ENCODE measurements at regions not wholly inside any gene's neighbourhood (a gene's known extent, or its start where the extent isn't known, plus 50 kb on each side); places are given as distances from the start of the nearest gene placed in this dataset.

DNA sequence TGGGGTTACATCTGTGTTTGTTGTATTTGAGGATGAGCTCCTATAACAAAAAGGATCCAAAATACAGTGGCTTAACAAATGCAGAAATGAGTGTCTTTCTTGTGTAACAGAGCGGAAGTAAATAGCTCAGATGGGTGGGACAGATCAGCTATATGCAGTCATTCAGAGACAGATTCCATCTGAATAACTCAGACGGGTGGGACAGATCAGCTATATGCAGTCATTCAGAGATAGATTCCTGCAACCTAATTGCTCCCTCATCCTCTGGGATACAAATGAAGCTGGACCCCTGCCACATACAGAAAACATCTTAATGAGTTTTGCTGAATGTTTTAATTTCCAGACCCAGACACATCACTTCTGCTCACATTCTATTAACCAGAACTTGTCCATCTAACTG lies 332.3 kb downstream of the BCKDHB start:
- DNase-seq (ENCODE audit: low spot score in 2 of 2) = no peak
- Histone ChIP-seq H3K4me1 (peaks cover 0 to 2% of the 10 kb centered on the region in 2 donors), H3K27ac (no peak overlapping the region), H3K27me3 (no peaks in the 10 kb centered on the region), H3K36me3 (no peaks in the 10 kb centered on the region), H3K9me3 (no peaks in the 10 kb centered on the region), H3K4me3 (no peak overlapping the region)
- intact Hi-C loops (cut with DNase I) = no loop called here
- TF ChIP-seq, protein P1, sequence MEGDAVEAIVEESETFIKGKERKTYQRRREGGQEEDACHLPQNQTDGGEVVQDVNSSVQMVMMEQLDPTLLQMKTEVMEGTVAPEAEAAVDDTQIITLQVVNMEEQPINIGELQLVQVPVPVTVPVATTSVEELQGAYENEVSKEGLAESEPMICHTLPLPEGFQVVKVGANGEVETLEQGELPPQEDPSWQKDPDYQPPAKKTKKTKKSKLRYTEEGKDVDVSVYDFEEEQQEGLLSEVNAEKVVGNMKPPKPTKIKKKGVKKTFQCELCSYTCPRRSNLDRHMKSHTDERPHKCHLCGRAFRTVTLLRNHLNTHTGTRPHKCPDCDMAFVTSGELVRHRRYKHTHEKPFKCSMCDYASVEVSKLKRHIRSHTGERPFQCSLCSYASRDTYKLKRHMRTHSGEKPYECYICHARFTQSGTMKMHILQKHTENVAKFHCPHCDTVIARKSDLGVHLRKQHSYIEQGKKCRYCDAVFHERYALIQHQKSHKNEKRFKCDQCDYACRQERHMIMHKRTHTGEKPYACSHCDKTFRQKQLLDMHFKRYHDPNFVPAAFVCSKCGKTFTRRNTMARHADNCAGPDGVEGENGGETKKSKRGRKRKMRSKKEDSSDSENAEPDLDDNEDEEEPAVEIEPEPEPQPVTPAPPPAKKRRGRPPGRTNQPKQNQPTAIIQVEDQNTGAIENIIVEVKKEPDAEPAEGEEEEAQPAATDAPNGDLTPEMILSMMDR (IDR thresholded peaks at IDR 0.05) = no peak

DNA sequence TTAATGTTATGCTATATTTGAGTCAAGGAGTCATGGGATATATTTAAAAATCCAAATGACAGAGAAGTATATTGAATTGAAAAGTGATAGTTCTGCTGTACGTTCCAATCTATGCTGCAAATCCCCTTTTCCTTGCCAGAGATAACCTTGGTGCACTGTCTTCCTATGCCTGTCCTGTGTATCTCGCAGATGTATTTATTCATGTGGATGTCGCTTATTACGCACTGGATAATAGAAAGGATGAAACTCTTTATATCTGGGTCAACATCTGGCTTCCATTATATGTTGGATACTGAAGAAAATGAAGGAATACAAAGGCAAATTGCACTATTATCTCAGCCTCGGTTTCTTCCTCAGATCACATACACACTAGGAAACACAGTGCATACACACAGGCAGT lies 331.3 kb downstream of the BCKDHB start:
- H3K36me3 ChIP-seq = no peaks in the 10 kb centered on the region
- TF ChIP-seq, protein P1 (IDR thresholded peaks at IDR 0.05) = no peak
- H3K4me3 ChIP-seq = no peak overlapping the region
- no peak for DNase-seq (ENCODE audit: low spot score in 2 of 2)
- H3K9me3 ChIP-seq = no peaks in the 10 kb centered on the region
- peaks cover 0 to 2% of the 10 kb centered on the region in 2 donors for H3K4me1 ChIP-seq
- H3K27me3 ChIP-seq = no peaks in the 10 kb centered on the region
- intact Hi-C loops (cut with DNase I) = no loop called here
- no peak overlapping the region for H3K27ac ChIP-seq

DNA sequence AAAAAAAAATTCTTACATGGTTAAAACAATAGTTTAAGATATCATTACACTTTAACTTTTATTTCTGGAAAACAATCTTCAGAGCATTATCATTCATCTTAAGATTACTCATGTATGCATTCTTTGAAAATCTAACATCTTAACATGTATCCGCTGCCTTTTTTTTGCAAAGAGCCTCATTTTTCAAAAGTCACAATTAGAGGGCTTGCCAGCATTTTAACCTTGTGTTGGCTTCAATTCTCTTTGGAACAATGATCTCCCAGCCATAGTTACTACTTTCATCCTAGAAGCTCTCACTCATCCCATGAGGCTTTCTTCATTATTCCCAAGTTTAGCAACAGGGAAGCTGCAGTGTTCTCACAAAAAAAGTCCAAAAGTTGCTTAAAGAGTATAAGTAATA lies 330.8 kb downstream of the BCKDHB start:
- no peaks in the 10 kb centered on the region for H3K27me3 ChIP-seq
- no peaks in the 10 kb centered on the region for H3K9me3 ChIP-seq
- no peak overlapping the region for H3K4me3 ChIP-seq
- H3K27ac ChIP-seq = no peak overlapping the region
- peaks cover 0 to 2% of the 10 kb centered on the region in 2 donors for H3K4me1 ChIP-seq
- no peaks in the 10 kb centered on the region for H3K36me3 ChIP-seq
- TF ChIP-seq, protein P1 (IDR thresholded peaks at IDR 0.05) = no peak
- DNase-seq (ENCODE audit: low spot score in 2 of 2) = no peak
- intact Hi-C loops (cut with DNase I) = no loop called here

DNA sequence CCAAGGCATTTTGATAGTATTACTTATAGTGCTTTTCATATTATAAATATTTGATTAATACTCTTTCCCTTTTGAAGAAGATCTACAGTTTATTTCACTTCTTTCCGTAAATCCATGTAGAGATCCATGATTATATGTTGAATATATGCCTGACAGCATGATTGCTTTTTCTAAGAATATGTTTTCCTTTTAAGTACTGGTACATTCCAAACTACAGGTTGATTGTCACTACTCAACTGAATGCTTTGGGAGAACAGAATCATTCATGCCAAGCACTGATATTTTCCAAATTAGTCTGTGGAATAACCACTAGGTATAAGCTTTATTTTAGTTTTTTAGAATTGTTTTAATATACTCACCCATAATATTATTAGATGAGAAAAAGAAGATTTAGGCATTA lies 330.2 kb downstream of the BCKDHB start:
- DNase-seq (ENCODE audit: low spot score in 2 of 2) = no peak
- no peaks in the 10 kb centered on the region for H3K36me3 ChIP-seq
- TF ChIP-seq, protein P1 (IDR thresholded peaks at IDR 0.05) = no peak
- H3K27ac ChIP-seq = no peak overlapping the region
- H3K9me3 ChIP-seq = no peaks in the 10 kb centered on the region
- no peak overlapping the region for H3K4me3 ChIP-seq
- intact Hi-C loops (cut with DNase I) = no loop called here
- H3K4me1 ChIP-seq = peaks cover 0 to 2% of the 10 kb centered on the region in 2 donors
- H3K27me3 ChIP-seq = no peaks in the 10 kb centered on the region

DNA sequence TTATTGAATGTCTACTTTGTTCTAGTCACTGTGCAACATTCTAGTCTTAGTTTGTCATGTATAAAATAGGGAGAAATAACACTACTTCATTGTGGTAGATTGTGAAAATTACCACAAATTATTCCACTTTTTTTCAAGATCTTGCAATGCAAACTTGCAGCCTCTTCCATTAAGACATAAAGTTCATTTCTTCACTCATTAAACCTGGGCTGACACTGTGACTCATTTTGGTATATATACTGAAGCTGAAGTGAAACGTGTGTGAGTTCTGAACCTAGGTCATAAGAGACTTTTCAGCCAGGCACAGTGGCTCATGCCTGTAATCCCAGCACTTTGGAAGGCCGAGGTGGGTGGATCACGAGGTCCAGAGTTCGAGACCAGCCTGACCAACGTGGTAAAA lies 329.0 kb downstream of the BCKDHB start:
- TF ChIP-seq, protein P1 (IDR thresholded peaks at IDR 0.05) = no peak
- Histone ChIP-seq H3K27ac (no peak overlapping the region), H3K27me3 (no peaks in the 10 kb centered on the region), H3K4me1 (peaks cover 0 to 2% of the 10 kb centered on the region in 2 donors), H3K36me3 (no peaks in the 10 kb centered on the region), H3K9me3 (no peaks in the 10 kb centered on the region), H3K4me3 (no peak overlapping the region)
- DNase-seq (ENCODE audit: low spot score in 2 of 2) = no peak
- intact Hi-C loops (cut with DNase I) = no loop called here

DNA sequence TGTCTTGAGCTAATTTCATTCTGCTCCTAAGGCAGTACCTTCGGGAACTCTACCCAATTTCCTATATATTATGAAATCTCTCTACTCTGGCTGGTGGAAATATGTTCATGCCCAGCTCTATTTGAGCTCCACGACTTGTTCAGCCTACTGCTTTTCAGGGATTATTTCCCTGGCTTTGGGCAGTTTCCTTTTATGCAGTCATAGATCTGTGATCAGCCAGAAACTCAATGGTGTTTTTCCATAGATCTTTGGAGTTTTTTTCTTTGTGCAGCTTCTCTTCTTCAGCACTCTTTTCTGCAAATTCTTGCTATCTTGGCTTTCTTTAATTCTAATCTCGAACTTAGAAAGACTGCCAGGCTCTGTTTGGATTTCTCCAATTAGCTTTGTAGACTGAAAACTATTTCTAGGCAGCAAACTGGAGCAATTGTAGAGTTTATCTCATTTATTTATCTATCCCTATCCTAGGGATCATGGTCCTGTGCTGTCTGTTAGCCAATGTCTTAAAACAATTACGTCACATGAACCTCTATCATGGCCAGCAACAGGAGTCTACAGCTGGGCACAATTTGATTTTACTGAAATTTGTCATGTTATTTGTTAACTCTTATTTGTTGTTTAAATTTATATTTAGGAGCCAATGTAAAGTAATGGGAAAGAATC lies 328.4 kb downstream of the BCKDHB start:
- TF ChIP-seq, protein P1 (IDR thresholded peaks at IDR 0.05) = no peak
- no peak overlapping the region for H3K4me3 ChIP-seq
- no peaks in the 10 kb centered on the region for H3K9me3 ChIP-seq
- peaks cover 0 to 2% of the 10 kb centered on the region in 2 donors for H3K4me1 ChIP-seq
- intact Hi-C loops (cut with DNase I) = no loop called here
- H3K27ac ChIP-seq = no peak overlapping the region
- no peak for DNase-seq (ENCODE audit: low spot score in 2 of 2)
- no peaks in the 10 kb centered on the region for H3K36me3 ChIP-seq
- H3K27me3 ChIP-seq = no peaks in the 10 kb centered on the region
